ENCODE measurements at regions not wholly inside any gene's neighbourhood (a gene's known extent, or its start where the extent isn't known, plus 50 kb on each side); places are given as distances from the start of the nearest gene placed in this dataset.

- H3K4me3 Mint-ChIP-seq = no peak overlapping the region
- H3K27ac ChIP-seq (ENCODE audit: low read length in 2 of 2) = no peak overlapping the region
- no peaks in the 10 kb centered on the region for H3K79me2 ChIP-seq (ENCODE audit: control insufficient read depth, insufficient read depth, low read length)
- CTCF ChIA-PET = no interaction called here
- no peak for ATAC-seq (ENCODE audit: low read depth)
- POLR2A ChIA-PET = no interaction called here
- H4K20me1 ChIP-seq (ENCODE audit: control insufficient read depth, insufficient read depth, low read length, poor library complexity, severe bottlenecking) = no peaks in the 10 kb centered on the region
- no peak overlapping the region for H3K4me2 ChIP-seq (replicated peaks; ENCODE audit: low read depth, low read length, poor library complexity, severe bottlenecking)
- intact Hi-C loops (cut with micrococcal nuclease) = no loop called here
- no peak for DNase-seq
- no peak overlapping the region for H3K27ac Mint-ChIP-seq
- peaks cover 11% of the 10 kb centered on the region for H3K27me3 Mint-ChIP-seq
- no peak overlapping the region for H2AFZ ChIP-seq (ENCODE audit: insufficient read depth, low read depth, low read length, poor library complexity, severe bottlenecking)
- no peak overlapping the region for H3K9ac ChIP-seq (ENCODE audit: low read length)
- 85% methylated on average over 2 of the region's 4 CpGs for WGBS (ENCODE audit: insufficient coverage)
- H3K4me3 ChIP-seq (ENCODE audit: control extremely low read depth in 1 of 5, extremely low read depth in 1 of 5, insufficient read depth in 1 of 5, low read depth in 2 of 5, low read length in 4 of 5) = no peak overlapping the region
- TF ChIP-seq EZH2 (IDR thresholded peaks at IDR 0.05; ENCODE audit: borderline replicate concordance, insufficient read depth, low read depth, low read length, poor library complexity, severe bottlenecking) = no peak
- TF ChIP-seq CTCF (IDR thresholded peaks at IDR 0.05) = no peak
- no peaks in the 10 kb centered on the region for H3K36me3 ChIP-seq (replicated peaks in 1 of 2; ENCODE audit: control extremely low read depth in 1 of 2, control insufficient read depth in 1 of 2, extremely low read depth in 1 of 2, insufficient read depth in 2 of 2, low read length in 1 of 2)
- no peaks in the 10 kb centered on the region for H3K4me1 Mint-ChIP-seq
- peaks cover 0 to 3% (median 0%) of the 10 kb centered on the region in 4 experiments for H3K27me3 ChIP-seq (replicated peaks in 1 of 4; ENCODE audit: control extremely low read depth in 1 of 4, control insufficient read depth in 3 of 4, insufficient read depth in 4 of 4, low read length in 3 of 4)
- no peaks in the 10 kb centered on the region for H3K9me3 Mint-ChIP-seq (ENCODE audit: insufficient read depth)
- H3K4me1 ChIP-seq (ENCODE audit: control insufficient read depth in 2 of 2, insufficient read depth in 2 of 2, low read length in 2 of 2) = no peaks in the 10 kb centered on the region
- H3K9me3 ChIP-seq (ENCODE audit: control extremely low read depth in 1 of 3, control insufficient read depth in 2 of 3, insufficient read depth in 1 of 3, low read length in 2 of 3) = no peaks in the 10 kb centered on the region
These were observed 160.3 kb upstream of the DYNLRB2 start for GRCh38 chr16:80380514-80380913.

DNA sequence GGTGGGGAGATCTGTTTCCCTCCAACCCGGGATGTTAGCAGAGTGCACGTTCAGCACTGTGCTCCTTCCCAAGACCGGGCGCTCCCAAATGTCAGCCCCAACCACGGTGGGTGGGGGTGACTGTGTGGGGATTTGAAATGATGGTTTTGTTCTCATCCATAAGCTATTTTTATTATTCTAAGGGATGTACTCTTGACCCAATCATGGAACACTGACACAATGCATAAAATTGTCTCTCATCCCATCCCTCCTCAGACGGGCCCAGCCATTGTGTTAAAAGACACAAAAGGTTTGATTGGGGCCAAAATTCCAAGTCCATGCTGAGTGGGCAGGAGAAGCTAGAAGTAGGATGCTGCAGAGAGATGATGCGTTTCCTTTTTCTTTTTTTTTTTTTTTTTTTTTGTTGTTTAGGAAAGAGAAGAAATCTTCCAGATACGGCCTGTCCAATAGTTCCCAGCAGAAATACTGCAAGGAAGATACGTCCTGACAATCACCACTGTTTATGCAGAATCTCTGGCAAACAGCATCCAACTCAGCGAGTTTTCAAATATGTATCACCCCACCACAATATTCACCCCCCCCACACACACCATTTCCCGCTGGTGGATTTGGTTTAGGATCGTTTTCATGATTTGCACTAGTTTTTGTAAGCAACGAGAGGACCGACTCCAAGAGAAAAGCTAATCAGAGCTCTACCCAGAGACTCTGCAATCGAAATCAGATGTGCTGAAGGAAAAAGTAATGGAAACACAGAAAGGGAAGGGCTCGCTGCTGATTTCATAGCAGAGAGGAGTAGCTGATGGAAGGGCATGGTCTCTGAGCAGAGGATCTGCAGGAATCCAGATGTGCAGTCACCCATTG is 163.5 kb upstream of the DYNLRB2 start:
- no peaks in the 10 kb centered on the region for H3K36me3 ChIP-seq (replicated peaks in 1 of 2; ENCODE audit: control extremely low read depth in 1 of 2, control insufficient read depth in 1 of 2, extremely low read depth in 1 of 2, insufficient read depth in 2 of 2, low read length in 1 of 2)
- intact Hi-C loops (cut with micrococcal nuclease) = no loop called here
- Mint-ChIP-seq H3K27me3 (peaks cover 6% of the 10 kb centered on the region), H3K4me1 (no peaks in the 10 kb centered on the region), H3K9me3 (ENCODE audit: insufficient read depth) (peaks cover 4% of the 10 kb centered on the region), H3K27ac (no peak overlapping the region), H3K4me3 (no peak overlapping the region)
- H3K9ac ChIP-seq (ENCODE audit: low read length) = no peak overlapping the region
- no peaks in the 10 kb centered on the region for H4K20me1 ChIP-seq (ENCODE audit: control insufficient read depth, insufficient read depth, low read length, poor library complexity, severe bottlenecking)
- H3K79me2 ChIP-seq (ENCODE audit: control insufficient read depth, insufficient read depth, low read length) = no peaks in the 10 kb centered on the region
- WGBS (ENCODE audit: insufficient coverage) = 76% methylated on average over 9 of the region's 16 CpGs
- ChIA-PET POLR2A (interaction anchor here (0.6 kb wide), 1 partner anchor 137 kb away, joined by 5 read pairs; no protein-coding TSS in a partner anchor), CTCF (interaction anchor here (0.7 kb wide), 1 partner anchor 1748 kb away, joined by 3 read pairs; no protein-coding TSS in a partner anchor)
- H3K4me3 ChIP-seq (ENCODE audit: control extremely low read depth in 1 of 5, extremely low read depth in 1 of 5, insufficient read depth in 1 of 5, low read depth in 2 of 5, low read length in 4 of 5) = no peak overlapping the region
- H3K4me1 ChIP-seq (ENCODE audit: control insufficient read depth in 2 of 2, insufficient read depth in 2 of 2, low read length in 2 of 2) = no peaks in the 10 kb centered on the region
- no peaks in the 10 kb centered on the region for H3K27me3 ChIP-seq (replicated peaks in 1 of 4; ENCODE audit: control extremely low read depth in 1 of 4, control insufficient read depth in 3 of 4, insufficient read depth in 4 of 4, low read length in 3 of 4)
- TF ChIP-seq CTCF (IDR thresholded peaks at IDR 0.05) (no peak), EZH2 (IDR thresholded peaks at IDR 0.05; ENCODE audit: borderline replicate concordance, insufficient read depth, low read depth, low read length, poor library complexity, severe bottlenecking) (no peak)
- no peak overlapping the region for H3K4me2 ChIP-seq (replicated peaks; ENCODE audit: low read depth, low read length, poor library complexity, severe bottlenecking)
- DNase-seq (no peak), ATAC-seq (ENCODE audit: low read depth) (no peak)
- H3K27ac ChIP-seq (ENCODE audit: low read length in 2 of 2) = no peak overlapping the region
- H2AFZ ChIP-seq (ENCODE audit: insufficient read depth, low read depth, low read length, poor library complexity, severe bottlenecking) = no peak overlapping the region
- H3K9me3 ChIP-seq (ENCODE audit: control extremely low read depth in 1 of 3, control insufficient read depth in 2 of 3, insufficient read depth in 1 of 3, low read length in 2 of 3) = peaks cover 0 to 2% (median 0%) of the 10 kb centered on the region in 3 donors
